GM21576 (cell line): ENCODE measurements at regions not wholly inside any gene's neighbourhood (a gene's known extent, or its start where the extent isn't known, plus 50 kb on each side); places are given as distances from the start of the nearest gene placed in this dataset.
"Not testable (repeated sequence)": the region's sequence is repeated elsewhere in the genome, so short reads cannot be mapped to it uniquely, and the experiment has no call there.

Source experiments
- ATAC-seq: cut with Tn5 transposase; IDR thresholded peaks from one replicate; pipeline ENCODE4 v1.9.1; 2021; ENCODE audit warnings: mild to moderate bottlenecking, moderate library complexity; ENCODE audit not compliant: unreplicated experiment

DNA sequence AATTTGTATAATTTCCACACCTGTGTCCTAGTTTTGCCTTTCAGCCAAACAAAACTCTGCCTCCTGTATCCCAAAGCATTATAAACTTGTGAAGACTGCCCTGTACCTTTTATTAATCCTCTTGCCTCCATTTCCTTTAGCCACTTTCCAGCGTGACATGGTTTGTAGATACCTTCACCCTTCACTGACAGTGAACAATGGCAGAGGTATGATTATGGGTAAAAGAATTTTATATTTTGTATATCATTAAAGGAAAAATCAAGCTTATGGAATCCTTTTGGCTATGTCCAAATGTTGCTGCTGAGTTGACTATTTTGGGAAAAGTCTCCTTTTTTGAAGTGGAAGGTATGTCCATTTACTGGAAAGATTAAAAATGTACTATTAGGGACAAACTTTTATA is 251.7 kb downstream of the HNMT start:
- no peak for ATAC-seq

DNA sequence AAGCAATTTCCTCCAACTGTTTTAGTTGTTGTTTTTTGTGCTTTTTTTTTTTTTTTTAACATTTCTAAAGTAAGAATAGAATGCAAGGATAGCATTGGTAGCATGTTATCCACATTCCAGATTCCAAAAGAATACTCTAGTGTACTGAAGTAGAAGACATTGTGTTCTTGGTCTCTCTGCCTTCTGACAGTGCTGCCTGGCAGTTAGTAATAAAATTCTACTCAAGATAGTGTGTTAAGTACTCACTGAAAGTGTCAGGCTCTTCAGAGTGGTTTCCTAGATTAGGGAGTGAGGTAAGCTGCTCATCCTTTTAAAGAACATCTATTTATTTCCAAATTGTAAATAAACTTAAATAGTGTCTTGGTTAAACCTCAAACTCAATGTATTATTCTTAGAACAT is 253.7 kb downstream of the HNMT start:
- ATAC-seq, result no peak

DNA sequence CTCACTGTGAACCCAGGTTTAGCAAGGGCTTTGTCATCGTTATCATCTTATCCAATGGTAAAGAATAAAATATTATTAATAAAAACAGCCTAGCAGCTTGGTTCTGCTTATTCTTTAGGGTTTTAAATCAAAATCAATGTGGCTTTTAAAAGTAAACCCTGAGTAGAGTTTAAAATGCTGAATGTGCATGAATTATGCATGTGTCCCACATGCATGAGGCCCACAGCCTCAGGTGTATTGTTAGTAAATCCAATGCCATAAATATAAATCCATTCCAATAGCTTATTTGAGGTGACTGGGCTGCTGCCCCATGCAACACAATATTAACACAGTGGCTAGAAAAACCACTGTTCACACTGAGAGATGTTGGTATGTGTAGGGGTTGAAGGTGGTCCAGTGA is 254.1 kb downstream of the HNMT start:
- no peak for ATAC-seq

DNA sequence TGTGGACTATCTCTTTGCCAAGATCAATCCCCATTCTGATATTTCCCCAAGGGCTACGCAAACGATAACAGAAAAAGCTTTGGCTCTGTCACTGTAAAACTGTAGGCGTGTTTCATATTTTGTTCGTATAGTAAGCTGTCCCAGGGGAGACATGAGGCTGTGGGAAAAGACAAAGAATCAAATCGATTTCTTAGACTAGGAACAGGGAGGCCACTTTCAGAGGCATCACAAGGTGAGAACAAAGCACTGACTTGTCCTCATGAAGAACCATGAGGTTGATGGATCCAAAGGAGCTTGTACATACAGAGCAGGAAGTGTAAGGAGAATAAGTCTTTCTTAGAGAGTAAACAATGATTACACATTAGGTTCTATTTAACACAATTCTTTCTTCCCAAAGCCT is 255.7 kb downstream of the HNMT start:
- no peak for ATAC-seq

GRCh38 chr2:138221358-138221757 is 257.1 kb downstream of the HNMT start:
- ATAC-seq, result no peak

GRCh38 chr2:138223319-138223718 is 259.0 kb downstream of the HNMT start:
- ATAC-seq, result no peak

DNA sequence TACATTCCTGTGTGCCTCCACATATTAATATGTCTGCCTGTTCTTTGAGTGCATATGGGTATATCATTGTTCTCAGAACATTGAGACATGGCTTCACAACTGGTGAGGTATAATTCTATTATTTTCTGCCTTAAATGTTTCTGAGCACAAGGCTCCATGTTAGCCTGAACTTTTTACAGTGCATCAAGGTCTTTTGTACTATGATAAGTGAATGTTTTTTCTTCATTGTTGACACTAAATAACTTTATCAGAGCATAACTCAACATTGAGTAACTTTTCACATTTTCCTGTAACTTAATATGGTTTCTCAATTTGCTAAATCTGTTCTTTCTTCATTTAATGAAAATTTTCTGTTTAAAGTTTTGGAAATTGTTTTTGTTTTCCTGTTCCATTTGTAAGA is 262.9 kb downstream of the HNMT start:
- no peak for ATAC-seq

- no peak for ATAC-seq
Observed at GRCh38 chr2:138228101-138228500, 263.8 kb downstream of the HNMT start.

DNA sequence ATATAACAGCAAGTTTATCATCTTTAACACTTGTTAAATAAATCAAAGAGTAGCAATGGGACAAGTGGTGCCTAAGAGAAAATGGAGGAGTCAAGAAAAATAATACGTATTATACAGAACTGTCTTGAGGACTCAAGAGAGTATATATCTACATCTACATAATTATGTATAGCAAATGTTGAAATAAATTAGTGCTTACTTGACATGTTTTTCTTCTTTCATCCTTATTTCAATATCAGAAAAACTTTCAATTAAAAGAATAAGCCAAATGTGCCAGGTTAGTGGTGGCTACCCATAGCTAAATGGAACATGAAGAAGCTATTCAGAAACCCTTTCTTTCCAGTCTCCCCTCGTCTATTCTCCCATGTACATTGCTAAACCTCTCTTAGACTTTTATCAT is 267.3 kb upstream of the SPOPL start:
- ATAC-seq, result no peak

- no peak for ATAC-seq
Observed at GRCh38 chr2:138235041-138235440, 266.5 kb upstream of the SPOPL start.

GRCh38 chr2:138236142-138236541 is 265.4 kb upstream of the SPOPL start:
- ATAC-seq, result no peak

GRCh38 chr2:138237667-138238384 is 263.7 kb upstream of the SPOPL start:
- ATAC-seq, result no peak

- peak; percentile 60 for ATAC-seq
Observed at GRCh38 chr2:138238908-138239307, 262.7 kb upstream of the SPOPL start.

DNA sequence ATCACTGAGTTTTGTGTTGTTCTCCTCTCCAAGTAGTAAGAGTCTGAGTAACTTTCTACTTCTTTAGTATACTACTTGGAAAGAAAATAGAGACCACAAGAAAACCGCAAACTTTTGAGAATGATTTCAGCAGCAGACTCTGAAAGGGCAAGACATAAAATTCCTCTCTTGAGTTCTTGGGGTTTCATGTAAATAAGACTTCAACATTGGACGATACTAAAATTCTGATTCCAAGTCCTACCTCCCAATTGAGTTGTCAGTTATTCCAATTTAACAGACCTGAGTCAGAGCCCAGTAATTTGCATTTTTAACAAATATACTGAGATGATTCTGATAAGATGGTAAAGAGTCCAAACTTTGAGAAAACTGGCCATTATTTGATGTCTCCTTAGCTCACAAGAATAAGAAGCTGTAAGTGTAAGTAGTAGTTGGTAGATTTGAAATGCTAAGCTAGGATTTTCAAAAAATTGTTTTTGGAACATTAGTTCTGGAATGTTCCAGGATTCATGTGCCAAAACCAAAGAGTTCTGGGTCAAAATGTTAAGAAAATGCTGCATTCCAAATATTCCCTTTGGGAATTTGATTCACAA is 261.6 kb upstream of the SPOPL start:
- ATAC-seq, result no peak

- ATAC-seq, result no peak
Observed at GRCh38 chr2:138243372-138243771, 258.2 kb upstream of the SPOPL start.

DNA sequence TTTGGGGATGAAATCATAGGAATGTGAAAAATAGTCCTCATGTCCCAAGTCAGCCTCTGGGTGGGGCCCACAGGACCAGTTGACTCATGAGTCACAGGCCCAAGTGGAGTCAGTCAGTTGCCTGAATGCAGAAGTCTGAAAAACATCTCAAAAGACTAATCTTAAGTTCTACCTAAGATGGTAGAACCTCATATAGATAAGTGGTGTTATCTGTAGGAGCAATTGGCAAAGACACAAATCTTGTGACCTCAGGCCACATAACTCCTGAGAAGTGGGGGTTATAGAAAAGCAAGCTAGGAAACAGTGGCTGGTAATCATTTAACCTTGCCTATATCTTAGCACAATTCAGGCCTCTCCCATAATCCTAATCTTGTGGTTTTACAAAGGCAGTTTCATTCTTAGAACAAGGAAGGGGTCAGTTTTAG is 257.1 kb upstream of the SPOPL start:
- ATAC-seq, result no peak

GRCh38 chr2:138245310-138245709 is 256.3 kb upstream of the SPOPL start:
- no peak for ATAC-seq

- no peak for ATAC-seq
Observed at GRCh38 chr2:138247302-138247701, 254.3 kb upstream of the SPOPL start.

DNA sequence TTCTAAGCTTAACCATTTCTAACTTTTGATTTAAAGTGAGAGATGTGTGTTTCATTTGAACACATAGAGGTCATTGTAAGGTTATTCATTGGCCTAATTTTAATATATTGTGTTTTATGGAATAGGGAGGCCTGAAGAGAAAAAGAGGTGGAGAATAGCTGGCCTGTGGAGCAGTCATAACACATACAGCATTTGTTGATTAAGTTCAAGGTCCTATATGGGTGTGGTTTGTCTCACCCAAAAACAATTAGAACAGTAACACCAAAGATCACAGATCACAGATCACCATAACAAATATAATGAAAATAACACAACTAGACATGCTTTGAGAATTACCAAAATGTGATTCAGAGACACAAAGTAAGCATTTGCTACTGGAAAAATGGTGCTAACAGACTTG is 252.4 kb upstream of the SPOPL start:
- ATAC-seq, result no peak

DNA sequence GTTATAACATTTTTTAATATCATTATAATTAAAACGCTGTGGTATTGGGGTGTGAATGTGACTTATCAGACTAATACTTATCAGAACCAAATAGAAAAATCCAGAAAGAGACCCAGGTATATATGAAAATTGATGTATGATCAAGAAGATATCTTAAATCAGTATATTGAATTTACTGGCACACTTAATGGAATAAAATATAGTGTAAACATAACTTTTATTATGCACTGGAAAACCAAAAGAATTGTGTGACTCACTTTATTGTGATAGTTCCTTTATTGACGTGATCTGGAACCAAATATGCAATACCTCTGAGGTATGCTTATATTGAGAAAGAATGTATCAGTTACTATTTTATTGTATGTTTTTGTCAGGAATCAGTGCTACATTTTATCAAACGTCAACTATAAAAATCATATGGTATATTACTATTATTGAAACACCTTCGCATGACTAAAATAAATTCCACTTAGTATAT is 250.7 kb upstream of the SPOPL start:
- ATAC-seq, result not testable (repeated sequence)

GRCh38 chr2:138252587-138252986 is 249.0 kb upstream of the SPOPL start:
- no peak for ATAC-seq

- no peak for ATAC-seq
Observed at GRCh38 chr2:138255670-138256069, 245.9 kb upstream of the SPOPL start.
